ENCODE measurements at regions not wholly inside any gene's neighbourhood (a gene's known extent, or its start where the extent isn't known, plus 50 kb on each side); places are given as distances from the start of the nearest gene placed in this dataset.
A peak's percentile ranks its signal among the peaks of the same experiment; 100 is the strongest.

GRCh38 chr1:81730881-81731280 lies 69.9 kb upstream of the ADGRL2 start:
- TF ChIP-seq REST (IDR thresholded peaks at IDR 0.05; ENCODE audit: low read depth) (no peak), TAF1 (IDR thresholded peaks at IDR 0.05; ENCODE audit: low read depth) (no peak), TCF12 (IDR thresholded peaks at IDR 0.05; ENCODE audit: low read depth) (peak; percentile 53; the same call in 1 of the 2 replicates), EP300 (IDR thresholded peaks at IDR 0.05; ENCODE audit: borderline replicate concordance) (peak; percentile 77; the same call in 1 of the 2 replicates), USF1 (IDR thresholded peaks at IDR 0.05) (no peak), MAX (IDR thresholded peaks at IDR 0.05) (no peak)
